Heart right ventricle (tissue), 16 donors: ENCODE measurements at regions not wholly inside any gene's neighbourhood (a gene's known extent, or its start where the extent isn't known, plus 50 kb on each side); places are given as distances from the start of the nearest gene placed in this dataset.
"Not testable (repeated sequence)": the region's sequence is repeated elsewhere in the genome, so short reads cannot be mapped to it uniquely, and the experiment has no call there.

Experiments used
- ATAC-seq, 8 donors: fragments of 200-7000 bp; cut with Tn5 transposase; one replicate each; pipeline ENCODE4 v1.9.1; 2020; ENCODE audit warnings: mild to moderate bottlenecking in 8 of 8, moderate library complexity in 8 of 8, moderate number of reproducible peaks in 1 of 8
- DNase-seq, 2 donors: peaks; one replicate each; pipeline ENCODE4 v3.0.0-alpha.2; 2020
- H3K27ac ChIP-seq, 10 donors: fragments of 200-600 bp; sonication (generic) in 2 of 10; one replicate each; pipeline versions ENCODE4 v1.5.0 to v1.8.0; 2020 to 2022; ENCODE audit warnings: mild to moderate bottlenecking in 3 of 10
- H3K27me3 ChIP-seq, 7 donors: fragments of 200-600 bp; one replicate each; pipeline ENCODE4 v1.8.0; 2021 to 2022; ENCODE audit warnings: mild to moderate bottlenecking in 2 of 7
- H3K36me3 ChIP-seq, 9 donors: fragments of 200-600 bp; sonication (generic) in 1 of 9; one replicate each; pipeline versions ENCODE4 v1.5.0 to v1.8.0; 2020 to 2022; ENCODE audit warnings: mild to moderate bottlenecking in 2 of 9
- H3K4me1 ChIP-seq, 9 donors: fragments of 200-600 bp; sonication (generic) in 1 of 9; one replicate each; pipeline versions ENCODE4 v1.5.0 to v1.8.0; 2020 to 2022; ENCODE audit warnings: mild to moderate bottlenecking in 4 of 9
- H3K4me3 ChIP-seq, 10 donors: fragments of 200-600 bp; sonication (generic) in 2 of 10; one replicate each; pipeline versions ENCODE4 v1.5.0 to v1.8.0; 2020 to 2022; ENCODE audit warnings: mild to moderate bottlenecking in 7 of 10, moderate library complexity in 2 of 10
- H3K9me3 ChIP-seq, 11 donors: fragments of 200-600 bp in 10 of 11; sonication (generic) in 2 of 11; one replicate each; pipeline versions ENCODE4 v1.5.0 to v1.8.0; 2013 to 2022; ENCODE audit warnings: mild to moderate bottlenecking in 2 of 11, control low read depth in 1 of 11, moderate library complexity in 1 of 11
- WGBS, 2 donors: extraction: QIAGEN DNeasy Blood & Tissue Kit; methylation state at CpG; one replicate each; pipeline ENCODE4 v1.1.7; 2013; ENCODE audit warnings: inconsistent platforms in 1 of 2; 5-methylcytosine and 5-hydroxymethylcytosine counted together
- intact Hi-C, 10 donors: fragments of 100-400 bp; cut with DNase I; formaldehyde crosslinking; loops; one replicate each; pipeline versions ENCODE4 v1.11.1 to v1.14.2; 2022
- TF ChIP-seq, protein P1 (sequence below), 9 donors: fragments of 200-600 bp; sonication (generic) in 2 of 9; IDR thresholded peaks; one replicate each; pipeline versions ENCODE4 v1.5.0 to v1.8.0; 2021 to 2022; ENCODE audit warnings: antibody characterized with exemption in 9 of 9, mild to moderate bottlenecking in 5 of 9, moderate library complexity in 1 of 9
- donor health status: Arrhythmogenic right ventricular cardiomyopathy.
- donor health status: ischemic (EF 13 %, LVEDD 7.1; RV severe dilation, severe dysfunction).
- donor health status: healthy with polysubstance abuse.
- donor health status: DM: no; HTN: yes; CAD: no.
- donor health status: DM: no; HTN: no; CAD: no.
- donor health status: ischemic (EF 25% LVEDD 6.9; RV normal size, moderate dysfunction).
- donor health status: ischemic (EF 25% LVEDD 5.7; RV mildly dilated, moderate dysfunction).
- donor health status: healthy.
- donor health status: DM: yes; HTN: yes; CAD: no.
- donor health status: Ischemic cardiomyopathy.
- donor health status: ischemic (EF 35%, LVEDD 5.7; RV mildly dilated, moderate dysfunction).
- donor health status: nonischemic (EF 11% LVEDD 7.7; RV severe dilation, severe dysfunction).
- donor health status: DM: yes; HTN: yes; CAD: no.
- donor health status: PGD.
- donor health status: ischemic (EF 29% LVEDD 5.4; RV normal size, mild dysfunction).
- donor health status: nonischemic (EF 23%, LVEDD 6.1; RV moderate dilation, normal function).

DNA sequence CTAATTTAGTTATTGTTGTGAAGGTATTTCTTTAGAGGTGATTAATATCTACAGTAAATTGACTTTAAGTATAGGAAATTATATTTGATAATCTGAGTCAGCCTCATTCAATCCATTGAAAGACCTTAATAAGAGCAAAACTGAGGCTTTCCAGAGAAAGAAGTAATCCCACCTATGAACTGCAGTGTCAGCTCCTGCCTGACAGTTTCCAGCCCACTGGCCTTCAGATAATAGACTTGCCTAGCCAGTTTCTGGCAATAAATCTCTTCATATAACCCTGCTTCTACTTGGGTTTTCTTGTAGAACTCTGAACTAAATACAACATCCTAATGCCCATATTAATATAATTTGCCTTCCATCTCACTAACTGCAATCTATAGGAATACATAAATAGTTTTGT is 437.9 kb upstream of the UBE2E3 start:
- ATAC-seq (no peak), DNase-seq (no peak)
- Histone ChIP-seq H3K27ac (no peak overlapping the region), H3K4me3 (no peak overlapping the region), H3K27me3 (no peaks in the 10 kb centered on the region), H3K9me3 (peaks cover 0 to 8% (median 0%) of the 10 kb centered on the region in 11 donors), H3K4me1 (peaks cover 0 to 14% (median 0%) of the 10 kb centered on the region in 9 donors), H3K36me3 (no peaks in the 10 kb centered on the region)
- TF ChIP-seq, protein P1, sequence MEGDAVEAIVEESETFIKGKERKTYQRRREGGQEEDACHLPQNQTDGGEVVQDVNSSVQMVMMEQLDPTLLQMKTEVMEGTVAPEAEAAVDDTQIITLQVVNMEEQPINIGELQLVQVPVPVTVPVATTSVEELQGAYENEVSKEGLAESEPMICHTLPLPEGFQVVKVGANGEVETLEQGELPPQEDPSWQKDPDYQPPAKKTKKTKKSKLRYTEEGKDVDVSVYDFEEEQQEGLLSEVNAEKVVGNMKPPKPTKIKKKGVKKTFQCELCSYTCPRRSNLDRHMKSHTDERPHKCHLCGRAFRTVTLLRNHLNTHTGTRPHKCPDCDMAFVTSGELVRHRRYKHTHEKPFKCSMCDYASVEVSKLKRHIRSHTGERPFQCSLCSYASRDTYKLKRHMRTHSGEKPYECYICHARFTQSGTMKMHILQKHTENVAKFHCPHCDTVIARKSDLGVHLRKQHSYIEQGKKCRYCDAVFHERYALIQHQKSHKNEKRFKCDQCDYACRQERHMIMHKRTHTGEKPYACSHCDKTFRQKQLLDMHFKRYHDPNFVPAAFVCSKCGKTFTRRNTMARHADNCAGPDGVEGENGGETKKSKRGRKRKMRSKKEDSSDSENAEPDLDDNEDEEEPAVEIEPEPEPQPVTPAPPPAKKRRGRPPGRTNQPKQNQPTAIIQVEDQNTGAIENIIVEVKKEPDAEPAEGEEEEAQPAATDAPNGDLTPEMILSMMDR (IDR thresholded peaks at IDR 0.05): no peak
- intact Hi-C loops: no loop called here

DNA sequence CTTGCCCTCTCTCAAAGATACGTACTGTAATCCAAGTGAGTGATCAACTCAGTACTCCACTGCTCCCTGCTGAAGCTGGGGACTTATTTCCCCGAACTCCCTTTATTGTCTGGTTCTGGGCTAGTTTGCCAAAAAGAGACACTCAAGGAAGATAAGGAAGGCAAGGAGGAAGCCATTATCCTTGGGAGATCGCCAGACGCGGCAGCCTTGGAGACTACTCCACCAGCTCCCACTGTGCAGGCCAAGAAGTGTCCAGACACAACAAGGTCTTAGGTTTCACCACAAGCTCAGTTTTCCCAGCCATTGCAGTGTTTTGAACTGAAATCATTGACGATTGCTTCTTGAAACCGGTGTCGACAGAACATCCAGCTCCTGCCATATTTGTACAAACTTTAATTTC is 439.6 kb upstream of the UBE2E3 start:
- H3K27me3 ChIP-seq: no peaks in the 10 kb centered on the region
- no peak overlapping the region for H3K4me3 ChIP-seq
- WGBS, 2 donors: 59 to 71% methylated on average over 8 of the region's 8 CpGs
- ATAC-seq: no peak
- intact Hi-C loops: no loop called here
- TF ChIP-seq, protein P1 (IDR thresholded peaks at IDR 0.05): no peak
- peaks cover 0 to under 1% (median 0%) of the 10 kb centered on the region in 11 donors for H3K9me3 ChIP-seq
- H3K27ac ChIP-seq: no peak overlapping the region
- DNase-seq: no peak
- peaks cover 0 to 14% (median 0%) of the 10 kb centered on the region in 9 donors for H3K4me1 ChIP-seq
- no peaks in the 10 kb centered on the region for H3K36me3 ChIP-seq

DNA sequence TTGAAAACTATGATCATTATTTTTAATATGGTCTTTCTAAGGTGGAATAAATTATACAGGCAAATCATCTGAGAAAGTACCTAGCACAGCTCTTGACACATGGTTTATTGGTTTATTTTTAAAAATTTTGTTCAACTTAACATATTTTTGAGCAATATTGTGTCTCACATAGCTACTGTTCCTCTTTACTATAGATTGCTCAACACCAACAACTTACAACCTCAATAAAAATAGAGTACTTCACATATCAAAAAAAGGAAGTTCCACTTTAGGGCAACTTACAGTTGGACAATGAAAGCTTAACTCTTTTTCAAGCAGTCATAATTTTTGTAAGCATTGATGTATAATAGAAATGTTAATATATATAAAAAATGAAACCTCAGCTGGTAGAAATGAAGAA is 440.9 kb upstream of the UBE2E3 start:
- Histone ChIP-seq H3K36me3 (no peaks in the 10 kb centered on the region), H3K9me3 (no peaks in the 10 kb centered on the region), H3K27me3 (no peaks in the 10 kb centered on the region), H3K4me1 (peaks cover 0 to 14% (median 0%) of the 10 kb centered on the region in 9 donors), H3K27ac (no peak overlapping the region), H3K4me3 (no peak overlapping the region)
- TF ChIP-seq, protein P1 (IDR thresholded peaks at IDR 0.05): no peak
- intact Hi-C loops: no loop called here
- no peak for DNase-seq
- no peak for ATAC-seq

DNA sequence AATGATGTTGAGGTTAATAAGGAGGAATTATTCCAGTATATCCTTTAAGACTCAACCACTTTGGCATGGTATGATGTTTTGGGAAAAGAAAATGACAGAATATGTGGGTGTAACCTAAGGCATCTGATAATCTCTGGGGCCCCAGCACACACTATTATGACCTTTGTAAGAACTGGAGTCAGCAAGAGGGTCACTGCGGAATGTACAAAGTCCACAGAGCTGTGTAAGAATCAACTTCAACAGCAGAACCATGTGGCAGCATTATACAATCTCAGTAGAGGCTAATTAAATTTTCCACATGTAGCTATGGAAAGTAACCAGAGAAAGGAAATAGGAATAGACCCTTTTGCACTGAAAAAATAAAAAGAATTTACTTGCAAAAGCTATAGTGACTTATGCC is 445.1 kb upstream of the UBE2E3 start:
- 91 to 97% methylated on average over 1 of the region's 1 CpG for WGBS, 2 donors
- peaks cover 0 to 14% (median 0%) of the 10 kb centered on the region in 9 donors for H3K4me1 ChIP-seq
- ATAC-seq: no peak

DNA sequence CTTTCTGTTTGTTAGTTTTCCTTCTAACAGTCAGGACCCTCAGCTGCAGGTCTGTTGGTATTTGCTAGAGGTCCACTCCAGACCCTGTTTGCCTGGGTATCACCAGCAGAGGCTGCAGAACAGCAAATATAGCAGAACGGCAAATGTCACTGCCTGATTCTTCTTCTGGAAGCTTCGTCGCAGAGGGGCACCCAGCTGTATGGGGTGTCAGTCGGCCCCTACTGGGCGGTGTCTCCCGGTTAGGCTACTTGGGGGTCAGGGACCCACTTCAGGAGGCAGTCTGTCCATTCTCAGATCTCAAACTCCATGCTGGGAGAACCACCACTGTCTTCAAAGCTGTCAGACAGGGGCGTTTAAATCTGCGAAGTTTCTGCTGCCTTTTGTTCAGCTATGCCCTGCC is 448.6 kb upstream of the UBE2E3 start:
- intact Hi-C loops, H3K4me3 ChIP-seq, DNase-seq, H3K4me1 ChIP-seq, H3K27ac ChIP-seq, H3K36me3 ChIP-seq, H3K9me3 ChIP-seq, ATAC-seq, H3K27me3 ChIP-seq: not testable (repeated sequence)
- 89 to 91% methylated on average over 8 of the region's 8 CpGs for WGBS, 2 donors

More for the DNA sequence above, 445.1 kb upstream of the UBE2E3 start:
- Histone ChIP-seq H3K36me3 (no peaks in the 10 kb centered on the region), H3K27me3 (no peaks in the 10 kb centered on the region), H3K9me3 (no peaks in the 10 kb centered on the region), H3K4me3 (no peak overlapping the region), H3K27ac (no peak overlapping the region)
- no peak for DNase-seq
- intact Hi-C loops: no loop called here
- TF ChIP-seq, protein P1 (IDR thresholded peaks at IDR 0.05): no peak
